ENCODE measurements at regions not wholly inside any gene's neighbourhood (a gene's known extent, or its start where the extent isn't known, plus 50 kb on each side); places are given as distances from the start of the nearest gene placed in this dataset.
"Not testable (repeated sequence)": the region's sequence is repeated elsewhere in the genome, so short reads cannot be mapped to it uniquely, and the experiment has no call there.

- no peak for DNase-seq
Measured at GRCh38 chr7:26065652-26066051, 86.3 kb upstream of the NFE2L3 start.

- no peak for DNase-seq
Measured at GRCh38 chr7:26066736-26067135, 85.3 kb upstream of the NFE2L3 start.

- no peak for DNase-seq
Measured at GRCh38 chr7:26070290-26070689, 81.7 kb upstream of the NFE2L3 start.

- DNase-seq = no peak
Measured at GRCh38 chr7:26071622-26072456, 80.2 kb upstream of the NFE2L3 start.

GRCh38 chr7:26073041-26073440 lies 79.0 kb upstream of the NFE2L3 start:
- no peak for DNase-seq

- DNase-seq = no peak
Measured at GRCh38 chr7:26074919-26075318, 77.1 kb upstream of the NFE2L3 start.

- DNase-seq = no peak
Measured at GRCh38 chr7:26076691-26077090, 75.3 kb upstream of the NFE2L3 start.

GRCh38 chr7:26078437-26079336 lies 73.3 kb upstream of the NFE2L3 start:
- DNase-seq = peak; percentile 80

GRCh38 chr7:26081638-26082037 lies 70.4 kb upstream of the NFE2L3 start:
- DNase-seq = no peak

GRCh38 chr7:26083113-26083512 lies 68.9 kb upstream of the NFE2L3 start:
- DNase-seq = no peak

GRCh38 chr7:26084418-26084817 lies 67.6 kb upstream of the NFE2L3 start:
- DNase-seq = no peak

- no peak for DNase-seq
Measured at GRCh38 chr7:26085771-26086170, 66.2 kb upstream of the NFE2L3 start.

GRCh38 chr7:26087321-26088091 lies 64.5 kb upstream of the NFE2L3 start:
- DNase-seq = no peak

- not testable (repeated sequence) for DNase-seq
Measured at GRCh38 chr7:26089469-26089868, 62.5 kb upstream of the NFE2L3 start.

- DNase-seq = peak; percentile 59
Measured at GRCh38 chr7:26090927-26091519, 61.0 kb upstream of the NFE2L3 start.

GRCh38 chr7:26091933-26092332 lies 60.1 kb upstream of the NFE2L3 start:
- no peak for DNase-seq

- no peak for DNase-seq
Measured at GRCh38 chr7:26093023-26093422, 59.0 kb upstream of the NFE2L3 start.

- no peak for DNase-seq
Measured at GRCh38 chr7:26096136-26096535, 55.9 kb upstream of the NFE2L3 start.

GRCh38 chr7:26097837-26098668 lies 53.9 kb upstream of the NFE2L3 start:
- DNase-seq = no peak

- no peak for DNase-seq
Measured at GRCh38 chr7:26099236-26099635, 52.8 kb upstream of the NFE2L3 start.

- DNase-seq = no peak
Measured at GRCh38 chr7:26100406-26101339, 51.3 kb upstream of the NFE2L3 start.

Measured in CD4-positive, alpha-beta T cell treated with Interleukin-10 for 1 hour (primary cell).